Stimulated activated CD4-positive, alpha-beta T cell treated with anti-CD3 and anti-CD28 coated beads, TNF-alpha, amount 100 ng/mL, for 24 hours (primary cell): ENCODE measurements at regions not wholly inside any gene's neighbourhood (a gene's known extent, or its start where the extent isn't known, plus 50 kb on each side); places are given as distances from the start of the nearest gene placed in this dataset.
"Not testable (repeated sequence)": the region's sequence is repeated elsewhere in the genome, so short reads cannot be mapped to it uniquely, and the experiment has no call there.

Experiments
- DNase-seq, 3 experiments: peaks; one replicate each; pipeline ENCODE4 v3.0.0-alpha.2; 2020; ENCODE audit warnings: low read depth in 3 of 3

- DNase-seq = no peak
Observed at GRCh38 chr6:113039005-113039404, 691.9 kb downstream of the RFPL4B start.

- no peak for DNase-seq
Observed at GRCh38 chr6:113047148-113047547, 700.0 kb downstream of the RFPL4B start.

- no peak for DNase-seq
Observed at GRCh38 chr6:113047932-113048331, 700.8 kb downstream of the RFPL4B start.

GRCh38 chr6:113048741-113049140, 701.6 kb downstream of the RFPL4B start:
- no peak for DNase-seq

DNA sequence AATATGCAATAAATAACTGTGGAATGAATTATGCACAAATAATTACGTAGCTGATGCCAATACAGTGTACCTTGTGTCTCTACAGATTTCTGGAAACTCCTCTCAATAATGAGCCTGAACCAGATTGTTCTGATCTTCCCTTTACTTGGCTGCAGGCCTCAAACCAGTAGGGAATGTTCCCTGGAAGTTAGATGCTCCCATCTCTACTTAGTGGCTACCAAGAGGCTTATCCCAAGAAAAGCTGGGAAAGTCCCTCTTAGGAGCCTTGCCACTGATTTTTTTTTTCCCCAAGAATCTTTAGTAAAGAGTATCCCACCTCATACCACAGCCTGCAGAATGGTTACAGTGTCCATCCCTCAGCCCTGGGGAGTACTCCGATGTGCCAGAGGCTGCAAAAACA, 702.1 kb downstream of the RFPL4B start:
- no peak for DNase-seq

GRCh38 chr6:113050010-113050858, 703.1 kb downstream of the RFPL4B start:
- no peak for DNase-seq

- no peak for DNase-seq
Observed at GRCh38 chr6:113050979-113051378, 703.8 kb downstream of the RFPL4B start.

DNA sequence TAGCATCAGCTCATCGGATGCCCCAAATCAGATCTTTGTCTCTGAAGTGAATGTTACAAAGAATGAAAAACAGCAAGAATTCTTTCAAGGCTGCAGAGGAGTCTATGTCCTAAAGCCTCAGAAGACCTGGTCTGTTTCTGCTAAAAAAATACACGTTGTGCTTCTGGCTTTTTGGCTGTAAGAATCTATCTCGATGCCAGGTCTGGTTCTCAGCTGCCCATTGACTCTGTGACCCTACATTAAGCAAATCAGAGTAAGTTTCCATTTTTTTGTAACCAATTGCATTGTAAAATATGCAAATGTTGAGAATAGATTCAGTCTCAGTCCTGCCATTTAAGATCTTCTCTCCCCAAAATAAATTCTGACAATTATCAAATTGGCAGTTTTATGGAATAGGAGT, 705.4 kb downstream of the RFPL4B start:
- DNase-seq = no peak

DNA sequence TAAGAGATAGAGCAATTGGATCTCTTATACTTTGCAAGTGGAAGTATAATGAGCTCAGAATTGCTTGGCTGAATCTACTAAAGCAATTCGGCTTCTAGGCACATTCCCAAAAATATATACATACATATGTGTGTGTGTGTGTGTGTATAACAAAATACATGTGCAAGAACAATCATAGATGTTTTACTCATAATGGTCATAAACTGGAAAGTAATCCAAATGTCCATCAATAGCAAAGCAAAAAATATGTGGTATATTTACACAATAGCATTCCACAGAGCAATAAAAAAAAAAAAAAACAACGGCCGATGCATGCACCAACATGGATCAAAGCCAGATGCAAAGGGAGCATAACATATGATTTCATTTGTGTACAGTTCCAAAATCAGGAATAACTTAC, 707.9 kb downstream of the RFPL4B start:
- DNase-seq = no peak

- DNase-seq = no peak
Observed at GRCh38 chr6:113055998-113056397, 708.9 kb downstream of the RFPL4B start.

DNA sequence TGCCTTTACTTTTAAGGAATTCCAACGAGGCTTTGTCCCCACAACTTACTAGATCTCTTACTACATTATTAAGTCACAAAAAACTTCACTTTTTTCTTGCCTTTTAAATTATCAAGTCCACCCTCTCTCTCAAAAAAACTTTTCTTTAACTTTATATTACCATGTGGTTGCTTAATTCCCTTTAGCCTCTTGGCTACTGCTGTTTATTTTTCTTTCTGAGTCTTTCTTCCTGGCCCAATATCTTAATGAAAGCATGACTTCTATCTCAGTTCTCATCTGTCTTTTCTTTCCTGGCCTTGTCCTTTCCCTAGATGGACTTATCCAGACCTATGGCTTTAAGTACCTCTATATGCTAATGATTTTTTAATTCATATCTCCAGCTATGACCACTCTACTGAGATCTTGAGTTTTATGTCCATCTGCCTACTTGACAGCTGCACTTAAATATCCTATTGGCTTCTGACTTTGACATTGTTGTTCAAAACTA, 710.5 kb downstream of the RFPL4B start:
- no peak for DNase-seq

- DNase-seq = no peak
Observed at GRCh38 chr6:113060664-113061063, 713.5 kb downstream of the RFPL4B start.

- DNase-seq = no peak
Observed at GRCh38 chr6:113065611-113066010, 718.5 kb downstream of the RFPL4B start.

DNA sequence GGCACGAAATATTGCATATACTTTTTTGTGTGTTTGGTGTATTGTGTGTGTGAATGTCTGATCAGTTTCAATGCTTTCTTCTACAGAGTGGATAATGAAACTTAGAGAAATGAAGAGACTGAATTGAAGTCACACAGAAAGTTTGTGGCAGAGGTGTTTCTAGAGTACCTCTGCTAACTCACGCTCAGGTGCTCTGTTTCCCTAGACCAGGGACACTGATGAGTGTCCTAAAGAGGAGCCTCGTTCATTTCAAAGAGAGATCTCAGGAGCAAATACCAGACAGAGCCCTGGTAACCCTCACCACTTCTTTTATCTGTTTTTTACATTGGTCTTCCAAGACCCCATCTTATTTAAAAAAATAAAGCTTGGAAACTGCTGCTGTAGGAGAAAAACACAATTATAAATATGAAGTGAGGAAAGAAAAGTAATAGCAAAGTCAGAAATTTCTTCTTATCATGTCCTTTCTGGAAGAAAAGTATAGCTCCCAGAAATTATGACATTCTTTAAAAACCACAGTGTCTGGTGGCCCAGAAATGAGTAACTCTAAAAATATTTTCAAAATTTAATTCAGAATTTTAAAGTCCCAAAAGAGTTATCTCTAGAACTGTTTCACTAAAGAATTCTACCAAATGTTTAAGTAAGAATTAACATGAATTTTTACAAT, 720.6 kb downstream of the RFPL4B start:
- DNase-seq = no peak

DNA sequence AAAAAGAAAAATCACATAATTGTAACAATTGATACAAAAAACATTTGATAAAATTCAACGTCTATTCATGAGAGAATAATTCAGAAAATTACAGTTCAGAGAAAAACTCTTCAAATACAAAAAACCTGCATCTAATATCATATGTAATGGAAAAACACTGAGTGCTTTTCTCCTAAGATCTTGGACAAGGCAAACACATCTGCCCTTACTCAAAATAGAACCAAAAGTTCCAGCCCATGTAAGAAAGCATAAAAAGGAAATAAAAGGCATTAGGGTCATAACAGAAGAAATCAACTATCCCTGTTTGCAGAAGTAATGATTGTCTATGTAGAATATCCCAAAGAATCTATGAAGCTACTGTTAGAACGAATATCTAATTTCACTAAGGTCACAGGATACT, 721.4 kb downstream of the RFPL4B start:
- DNase-seq = no peak

- not testable (repeated sequence) for DNase-seq
Observed at GRCh38 chr6:113070681-113071080, 723.6 kb downstream of the RFPL4B start.

DNA sequence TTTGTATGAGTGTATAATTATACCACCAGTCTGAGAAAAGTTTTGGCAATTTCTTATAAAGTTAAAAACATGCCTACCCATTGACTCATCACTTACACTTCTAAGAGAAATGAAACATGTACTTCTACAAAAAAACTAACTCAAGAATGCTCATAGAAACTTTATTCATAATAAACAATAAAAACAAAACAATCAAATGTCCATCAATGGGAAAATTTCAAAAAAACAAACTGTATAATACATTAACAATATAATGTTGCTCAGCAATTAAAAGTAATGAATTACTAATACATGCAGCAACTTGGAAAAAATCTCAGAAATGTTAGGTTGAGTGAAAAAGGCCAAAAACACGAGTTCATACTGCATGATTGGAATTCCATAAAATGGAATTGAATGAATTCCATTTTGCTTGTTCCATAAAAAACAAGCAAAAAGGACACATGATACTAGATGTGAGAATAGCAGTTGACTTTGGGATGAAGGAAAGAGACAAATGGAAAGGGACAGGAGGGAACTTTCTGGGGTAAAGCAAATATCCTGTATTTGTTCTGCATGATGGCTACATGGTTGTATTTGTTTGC, 726.6 kb downstream of the RFPL4B start:
- no peak for DNase-seq

GRCh38 chr6:113076116-113076515, 729.0 kb downstream of the RFPL4B start:
- no peak for DNase-seq

GRCh38 chr6:113076816-113077215, 729.7 kb downstream of the RFPL4B start:
- no peak for DNase-seq

DNA sequence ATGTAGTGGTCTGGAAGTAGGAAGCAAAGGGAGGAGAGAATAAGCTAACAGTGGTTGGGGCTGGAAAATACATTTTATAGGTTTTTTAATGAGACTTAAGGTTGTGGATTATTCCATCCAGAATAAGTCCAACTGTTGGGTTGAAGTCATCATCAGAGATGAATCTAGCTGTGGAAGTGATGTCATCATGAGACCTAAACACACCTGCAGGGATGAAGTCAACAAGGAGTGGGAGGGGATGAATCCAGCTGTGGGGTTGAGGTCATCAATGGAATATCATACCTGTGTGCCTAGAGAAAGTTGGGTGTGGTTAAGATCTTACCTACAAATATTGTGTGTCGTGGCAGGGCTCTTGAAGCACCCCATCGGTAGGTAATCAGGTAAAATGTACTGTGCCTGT, 730.7 kb downstream of the RFPL4B start:
- DNase-seq = no peak

GRCh38 chr6:113078791-113079190, 731.7 kb downstream of the RFPL4B start:
- DNase-seq = no peak

DNA sequence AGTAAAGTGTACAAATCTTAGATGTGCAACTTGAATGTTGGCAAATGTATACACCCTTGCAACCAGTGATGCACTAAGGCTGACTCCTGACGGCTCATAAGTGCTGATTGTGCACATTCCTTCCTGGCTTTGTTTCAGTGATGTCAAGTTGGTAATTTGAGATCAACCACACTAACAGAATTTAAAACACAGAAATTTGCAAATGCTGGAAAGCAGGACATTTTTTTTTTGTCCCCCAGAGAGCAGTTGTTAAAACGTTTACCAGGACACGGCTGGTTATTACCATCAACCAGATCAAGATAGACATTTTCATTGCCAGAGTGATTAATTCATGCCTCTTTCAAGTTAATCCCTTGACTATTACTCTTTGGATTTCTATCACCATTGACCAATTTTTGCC, 735.6 kb downstream of the RFPL4B start:
- DNase-seq = no peak

GRCh38 chr6:113083947-113084346, 736.8 kb downstream of the RFPL4B start:
- no peak for DNase-seq
